Pancreas (tissue), 10 donors: ENCODE measurements at regions not wholly inside any gene's neighbourhood (a gene's known extent, or its start where the extent isn't known, plus 50 kb on each side); places are given as distances from the start of the nearest gene placed in this dataset.

Experiments used
- ATAC-seq, 4 donors: fragments of 200-7000 bp; cut with Tn5 transposase; one replicate each; pipeline versions ENCODE4 v1.8.0 to v1.9.1; 2020; ENCODE audit warnings: mild to moderate bottlenecking in 4 of 4, moderate library complexity in 4 of 4
- DNase-seq, 6 donors: peaks; one replicate each; pipeline ENCODE4 v3.0.0-alpha.2; 2020
- FAIRE-seq: peaks from 2 replicates; lab custom pipeline; 2012; peaks lifted over from hg19 to GRCh38; lab: Jason Lieb, UNC
- H3K27ac ChIP-seq, 4 donors: fragments of 200-600 bp; sonication (generic); 1 replicate in 3 of 4; 2 replicates in 1 of 4; pipeline versions ENCODE4 v1.5.0 to v1.8.0; 2020
- H3K27me3 ChIP-seq, 4 donors: fragments of 200-600 bp; one replicate each; pipeline ENCODE4 v1.8.0; 2021
- H3K36me3 ChIP-seq, 3 donors: fragments of 200-600 bp; sonication (generic) in 1 of 3; one replicate each; pipeline versions ENCODE4 v1.5.0 to v1.8.0; 2020 to 2021
- H3K4me1 ChIP-seq, 3 donors: fragments of 200-600 bp; one replicate each; pipeline ENCODE4 v1.8.0; 2021
- H3K4me3 ChIP-seq, 4 donors: fragments of 200-600 bp; sonication (generic) in 2 of 4; one replicate each; pipeline versions ENCODE4 v1.5.0 to v1.8.0; 2020 to 2021
- H3K9me3 ChIP-seq, 4 donors: fragments of 200-600 bp; one replicate each; pipeline ENCODE4 v1.8.0; 2021
- CTCF ChIP-seq, 4 donors: fragments of 200-600 bp; sonication (generic) in 3 of 4; IDR thresholded peaks; one replicate each; pipeline versions ENCODE4 v1.5.0 to v1.8.0; 2021; ENCODE audit warnings: antibody characterized with exemption in 4 of 4
- WGBS, 2 donors: extraction: QIAGEN DNeasy Blood & Tissue Kit; methylation state at CpG; one replicate each; pipeline ENCODE4 v1.1.7; 2013; 5-methylcytosine and 5-hydroxymethylcytosine counted together
- intact Hi-C, 3 donors: fragments of 100-400 bp; cut with DNase I; formaldehyde crosslinking; loops; one replicate each; pipeline versions ENCODE4 v1.11.1 to v1.14.2; 2022
- donor health status: healthy with polysubstance abuse.
- donor health status: DM: no; HTN: no; CAD: no; lungs with moderate emphysema.
- donor health status: DM: no; HTN: no; CAD: no.
- donor health status: control.
- donor health status: control.
- donor health status: Bipolar disorder and iron deficiency.
- donor health status: DM: yes; HTN: yes; CAD: no.
- donor health status: DM: no; HTN: no; CAD: no.
- donor health status: DM: no; HTN: no; CAD: no.
- donor health status: DM: yes; HTN: yes; CAD: no.

GRCh38 chr4:177907736-177908424, 465.6 kb upstream of the AGA start:
- Histone ChIP-seq H3K4me1 (no peaks in the 10 kb centered on the region), H3K9me3 (no peaks in the 10 kb centered on the region), H3K27me3 (no peaks in the 10 kb centered on the region), H3K27ac (no peak overlapping the region), H3K36me3 (no peaks in the 10 kb centered on the region), H3K4me3 (peak overlapping the region in 2 of 4 donors; percentile 9 to 24)
- no peak for DNase-seq
- FAIRE-seq, result no peak
- intact Hi-C loops, result no loop called here
- 19 to 20% methylated on average over 11 of the region's 11 CpGs for WGBS, 2 donors
- no peak for TF ChIP-seq CTCF (IDR thresholded peaks at IDR 0.05)
- peak in 3 of 4 donors; percentile 38 to 66 (median 51) for ATAC-seq

DNA sequence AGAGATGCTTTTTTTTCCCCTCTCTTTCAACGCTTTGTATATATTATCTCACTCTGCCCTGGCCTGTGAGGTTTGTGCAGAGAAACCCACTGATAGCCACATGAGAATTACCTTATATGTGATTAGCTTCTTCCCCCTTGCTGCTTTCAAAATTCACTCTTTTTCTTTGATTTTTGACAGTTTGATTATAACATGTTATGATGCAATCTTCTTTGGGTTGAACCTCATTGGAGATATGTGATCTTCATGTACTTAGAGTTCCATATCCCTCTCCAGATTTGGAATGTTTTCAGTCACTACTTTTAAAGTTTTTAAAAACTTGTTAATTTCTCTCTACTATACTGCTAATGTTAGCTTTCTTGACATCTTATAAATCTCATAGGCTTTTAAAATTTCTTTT, 479.5 kb upstream of the AGA start:
- WGBS, 2 donors, result 40 to 55% methylated on average over 1 of the region's 1 CpG
- Histone ChIP-seq H3K4me1 (no peaks in the 10 kb centered on the region), H3K27ac (no peak overlapping the region), H3K36me3 (no peaks in the 10 kb centered on the region), H3K9me3 (no peaks in the 10 kb centered on the region), H3K27me3 (no peaks in the 10 kb centered on the region), H3K4me3 (no peak overlapping the region)
- intact Hi-C loops, result no loop called here
- TF ChIP-seq CTCF (IDR thresholded peaks at IDR 0.05), result no peak
- ATAC-seq (no peak), DNase-seq (no peak), FAIRE-seq (no peak)

- H3K27ac ChIP-seq, result no peak overlapping the region
- no peaks in the 10 kb centered on the region for H3K36me3 ChIP-seq
- H3K4me3 ChIP-seq, result no peak overlapping the region
- no peak for TF ChIP-seq CTCF (IDR thresholded peaks at IDR 0.05)
- ATAC-seq, result no peak
- intact Hi-C loops, result no loop called here
- no peaks in the 10 kb centered on the region for H3K27me3 ChIP-seq
- FAIRE-seq, result no peak
- H3K4me1 ChIP-seq, result no peaks in the 10 kb centered on the region
- no peaks in the 10 kb centered on the region for H3K9me3 ChIP-seq
- DNase-seq, result no peak
Observed at GRCh38 chr4:177923888-177924287, 481.7 kb upstream of the AGA start.

DNA sequence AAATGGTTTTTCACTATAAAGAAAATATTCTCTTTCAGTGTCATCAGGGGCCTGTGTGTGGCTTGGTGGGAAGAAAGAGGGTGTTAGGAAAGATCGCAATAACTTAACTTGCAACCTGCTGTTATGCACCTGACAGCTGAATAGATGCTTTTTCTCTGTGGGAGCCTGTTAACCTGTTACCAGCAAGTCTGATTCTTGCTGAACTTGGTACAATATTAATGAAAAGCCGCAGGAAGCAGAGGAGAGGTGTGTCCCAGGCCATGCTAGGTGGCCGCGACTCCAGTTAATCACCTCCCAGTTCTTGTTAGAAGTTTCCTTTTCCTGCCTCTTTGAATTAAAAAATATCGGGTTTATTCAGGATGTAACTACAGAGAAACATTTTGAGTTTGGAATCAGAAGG, 494.8 kb upstream of the AGA start:
- no peak overlapping the region for H3K27ac ChIP-seq
- no peak for DNase-seq
- 34% methylated on average over 5 of the region's 5 CpGs for WGBS, 2 donors
- no peak for TF ChIP-seq CTCF (IDR thresholded peaks at IDR 0.05)
- FAIRE-seq, result no peak
- no peak overlapping the region for H3K4me3 ChIP-seq
- H3K9me3 ChIP-seq, result no peaks in the 10 kb centered on the region
- ATAC-seq, result peak in 3 of 4 donors; percentile 39 to 75 (median 61)
- H3K36me3 ChIP-seq, result no peaks in the 10 kb centered on the region
- intact Hi-C loops, result no loop called here
- H3K27me3 ChIP-seq, result no peaks in the 10 kb centered on the region
- H3K4me1 ChIP-seq, result no peaks in the 10 kb centered on the region

GRCh38 chr4:177938226-177938625, 496.0 kb upstream of the AGA start:
- 45 to 56% methylated on average over 3 of the region's 3 CpGs for WGBS, 2 donors
- H3K36me3 ChIP-seq, result no peaks in the 10 kb centered on the region
- no peak for ATAC-seq
- no peak for DNase-seq
- no peaks in the 10 kb centered on the region for H3K4me1 ChIP-seq
- H3K9me3 ChIP-seq, result no peaks in the 10 kb centered on the region
- TF ChIP-seq CTCF (IDR thresholded peaks at IDR 0.05), result no peak
- FAIRE-seq, result no peak
- H3K27ac ChIP-seq, result no peak overlapping the region
- intact Hi-C loops, result no loop called here
- peaks cover 0 to 3% (median under 1%) of the 10 kb centered on the region in 4 donors for H3K27me3 ChIP-seq
- H3K4me3 ChIP-seq, result no peak overlapping the region
